Activated CD4-positive, CD25-positive, alpha-beta regulatory T cell treated with anti-CD3 and anti-CD28 coated beads, Interleukin-2, amount 50 U/mL, for 72 hours (primary cell): ENCODE measurements at regions not wholly inside any gene's neighbourhood (a gene's known extent, or its start where the extent isn't known, plus 50 kb on each side); places are given as distances from the start of the nearest gene placed in this dataset.

Experiments
- DNase-seq: peaks from one replicate; pipeline ENCODE4 v3.0.0; 2021

DNA sequence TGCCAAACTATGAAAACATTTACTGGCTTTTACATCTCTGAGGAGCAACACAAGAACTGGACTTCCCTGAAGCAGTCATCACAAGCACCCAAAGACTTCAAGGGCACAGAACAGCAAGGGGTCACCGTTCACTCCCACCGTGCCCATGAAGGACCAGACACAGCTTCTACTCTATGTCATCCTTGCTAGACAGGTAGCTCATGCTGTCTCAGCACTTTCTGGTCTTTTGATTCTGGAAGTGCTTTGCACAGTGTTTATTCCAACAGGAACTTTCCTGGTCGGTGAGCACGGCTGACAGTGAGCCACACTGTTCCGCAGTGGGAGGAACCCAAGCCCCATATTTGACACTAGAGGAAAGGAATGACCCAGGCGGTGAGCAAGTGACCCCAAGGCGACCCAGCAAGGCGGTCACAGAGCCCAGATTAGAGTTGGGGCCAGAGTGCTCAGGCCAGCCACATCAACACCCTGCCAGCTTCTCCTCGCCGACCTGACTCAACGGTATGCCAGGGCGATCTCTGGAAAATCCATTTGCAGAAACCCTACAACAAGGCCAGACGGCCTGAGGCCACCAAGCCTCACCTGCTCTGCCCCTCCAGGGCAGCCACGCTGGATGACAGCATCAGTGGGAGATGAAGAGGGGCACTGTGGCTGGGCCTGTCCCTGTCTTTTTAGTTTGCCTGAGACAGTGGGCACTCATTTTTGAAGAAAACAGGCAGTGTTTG is 318.6 kb downstream of the TCERG1L start:
- DNase-seq = no peak

DNA sequence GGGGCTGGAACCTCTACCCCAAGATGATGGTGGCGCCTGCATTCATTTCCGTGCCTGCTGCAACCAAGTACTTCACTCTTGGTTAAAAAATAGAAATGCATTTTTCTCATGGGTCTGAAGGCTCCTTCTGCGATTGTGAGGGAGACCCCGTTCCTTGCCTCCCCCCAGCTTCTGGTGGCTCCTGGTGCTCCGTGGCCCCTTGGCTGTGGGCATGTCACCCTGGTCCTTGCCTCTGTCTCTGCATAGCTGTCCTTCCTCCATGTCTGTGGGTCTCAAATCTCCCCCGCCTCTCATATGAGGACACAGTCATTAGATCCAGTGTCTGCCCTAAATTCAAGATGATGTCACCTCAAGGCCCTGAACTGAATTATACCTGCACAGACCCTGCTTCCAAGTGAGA is 317.9 kb downstream of the TCERG1L start:
- DNase-seq = no peak

DNA sequence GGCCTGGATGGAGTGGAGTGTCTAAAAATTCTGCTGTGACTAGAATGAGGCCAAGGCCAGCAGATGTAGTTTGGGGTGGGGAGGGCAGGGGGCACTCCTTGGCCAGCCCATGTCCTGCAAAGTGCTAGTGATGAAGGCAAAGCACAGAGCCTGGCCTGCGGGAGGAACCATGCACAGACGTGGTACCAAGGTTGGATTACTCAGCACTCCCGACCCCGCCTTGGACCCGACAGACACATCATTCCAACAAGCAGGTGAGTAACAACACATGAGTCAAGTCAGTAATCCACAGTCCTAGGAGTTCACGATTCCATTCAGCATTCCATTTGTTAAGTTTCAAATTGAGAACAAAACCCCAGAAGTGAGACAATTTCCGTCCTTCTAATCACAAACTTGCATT is 317.3 kb downstream of the TCERG1L start:
- DNase-seq = no peak

DNA sequence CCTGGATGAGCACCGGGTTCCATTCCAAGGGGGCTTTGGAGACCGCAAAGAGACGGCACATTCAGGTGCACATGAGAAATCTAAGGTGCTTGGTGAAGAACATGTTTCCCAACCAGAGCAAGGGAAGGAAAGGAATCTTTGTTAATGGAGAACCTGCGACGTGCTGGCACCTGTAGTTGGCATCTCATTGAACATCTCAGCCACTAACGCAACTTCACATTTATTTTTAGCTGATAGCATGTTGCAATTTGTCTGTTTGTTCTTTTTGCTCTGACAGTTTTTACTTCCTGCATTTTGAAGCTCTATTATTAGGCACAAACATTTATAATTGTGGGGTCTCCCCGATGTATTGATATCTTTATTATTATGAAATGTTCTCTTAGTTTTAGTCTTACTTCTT is 316.7 kb downstream of the TCERG1L start:
- no peak for DNase-seq

DNA sequence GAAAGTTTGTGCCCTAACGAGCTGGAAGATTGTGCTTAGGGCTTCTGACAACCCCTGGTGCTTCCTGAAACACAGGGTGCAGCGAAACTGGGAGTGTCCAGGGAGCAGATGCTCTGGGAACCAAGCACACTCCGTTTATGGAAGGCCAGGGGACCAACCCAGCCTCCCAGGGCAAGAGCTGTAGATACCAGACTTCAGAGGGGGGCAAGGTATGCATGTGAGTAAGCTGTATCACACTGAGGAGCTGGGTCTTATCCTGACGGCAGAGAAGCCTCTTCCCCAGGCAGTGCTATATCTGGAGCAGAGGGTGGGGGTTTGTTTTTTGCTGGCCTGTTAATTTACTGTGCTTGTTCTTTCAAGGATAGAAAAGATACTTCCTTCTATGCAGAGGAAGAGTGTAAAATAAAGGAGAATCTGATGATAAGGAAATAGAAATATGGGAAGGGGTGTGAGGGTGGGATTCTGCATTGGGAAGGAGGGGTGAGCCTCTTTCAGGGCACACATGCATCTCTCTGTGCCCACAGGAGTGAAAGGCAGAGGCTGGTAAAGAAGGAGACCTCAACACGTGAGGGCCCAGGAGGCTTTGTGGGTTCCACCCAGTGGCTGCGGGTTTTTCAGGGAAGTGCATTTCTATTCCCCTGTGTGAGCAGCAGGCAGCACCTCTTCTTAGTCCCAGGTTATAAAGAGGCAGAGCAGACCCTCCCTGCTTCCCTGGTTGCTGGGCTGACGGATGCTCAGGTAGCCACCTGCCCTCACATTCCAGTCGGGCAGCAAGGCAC is 314.1 kb downstream of the TCERG1L start:
- DNase-seq = no peak

DNA sequence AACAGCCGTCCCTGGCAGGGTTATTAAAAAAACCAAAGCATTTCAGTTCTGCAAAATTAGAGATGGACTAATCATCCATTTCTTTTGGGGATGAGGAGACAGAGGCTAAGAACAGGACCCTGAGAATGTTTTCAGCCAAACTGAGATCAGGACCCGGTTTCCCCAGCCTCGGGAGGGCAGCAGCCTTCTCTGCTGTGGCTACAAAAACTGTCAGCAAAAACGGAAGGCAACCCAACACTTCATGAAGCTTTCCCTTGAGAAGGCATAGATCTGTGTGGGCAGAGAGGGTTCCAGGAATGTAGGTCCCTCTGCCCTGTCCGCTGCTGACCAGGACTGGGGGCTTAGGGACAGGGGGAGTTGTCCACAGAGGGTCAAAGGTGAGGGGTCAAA is 313.5 kb downstream of the TCERG1L start:
- DNase-seq = no peak

DNA sequence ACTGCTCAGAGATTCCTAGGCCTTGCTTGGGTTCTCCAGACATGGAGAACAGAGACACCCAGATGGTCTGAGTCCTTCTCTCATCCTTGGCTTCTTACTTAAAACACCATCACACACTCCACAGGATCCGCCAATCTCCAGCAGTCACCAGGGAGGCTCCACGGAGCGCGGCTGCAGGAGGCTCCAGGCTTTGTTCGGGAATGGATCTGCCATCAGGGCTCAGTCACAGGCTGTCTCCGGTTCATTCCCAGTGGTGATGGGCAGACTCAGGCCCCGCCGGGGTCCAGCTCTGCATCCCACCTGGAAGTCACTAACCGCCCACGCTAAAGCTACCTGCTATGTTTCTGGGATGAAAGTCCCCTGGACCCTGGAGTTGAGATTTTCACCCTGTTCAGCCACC is 312.9 kb downstream of the TCERG1L start:
- DNase-seq = no peak

DNA sequence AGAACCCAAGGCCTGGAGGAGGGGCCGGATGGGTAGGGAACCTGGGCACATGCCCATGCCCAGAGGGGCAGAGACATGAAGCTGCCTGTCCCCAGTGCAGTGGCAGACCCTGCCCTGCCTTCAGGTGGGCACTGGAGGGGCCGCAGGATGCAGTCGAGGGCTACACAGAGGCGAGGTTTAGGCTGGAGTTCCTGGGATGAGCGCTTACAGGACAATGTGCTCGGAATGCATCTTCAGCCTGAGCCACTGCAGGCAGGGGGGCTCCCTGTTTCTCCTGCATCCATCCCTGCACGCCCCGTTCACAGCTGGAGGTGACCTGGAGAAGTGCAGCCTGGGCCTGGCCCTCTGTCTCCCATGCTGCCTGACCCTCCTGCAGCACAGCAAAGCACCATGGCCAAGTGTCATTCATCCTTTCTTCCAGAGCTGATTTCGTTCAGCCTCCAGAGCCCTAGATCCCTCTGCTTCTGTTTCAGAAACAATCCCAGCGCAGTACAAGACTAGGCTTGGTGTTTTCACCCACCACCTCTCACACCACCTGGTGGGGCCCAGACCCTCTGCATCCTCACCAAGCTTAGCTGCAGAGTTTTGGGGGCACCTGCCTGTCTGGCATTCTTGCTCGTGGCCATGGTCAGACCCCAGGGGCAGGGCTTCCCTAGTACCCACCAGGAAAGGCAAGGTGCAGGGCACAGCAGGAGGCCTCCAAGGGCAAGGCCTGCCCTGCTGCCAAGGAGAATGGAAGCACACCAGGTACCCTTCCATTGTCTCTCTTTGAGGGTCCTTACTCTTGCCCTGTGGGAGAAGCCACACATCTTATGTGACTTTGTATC is 311.9 kb downstream of the TCERG1L start:
- no peak for DNase-seq

DNA sequence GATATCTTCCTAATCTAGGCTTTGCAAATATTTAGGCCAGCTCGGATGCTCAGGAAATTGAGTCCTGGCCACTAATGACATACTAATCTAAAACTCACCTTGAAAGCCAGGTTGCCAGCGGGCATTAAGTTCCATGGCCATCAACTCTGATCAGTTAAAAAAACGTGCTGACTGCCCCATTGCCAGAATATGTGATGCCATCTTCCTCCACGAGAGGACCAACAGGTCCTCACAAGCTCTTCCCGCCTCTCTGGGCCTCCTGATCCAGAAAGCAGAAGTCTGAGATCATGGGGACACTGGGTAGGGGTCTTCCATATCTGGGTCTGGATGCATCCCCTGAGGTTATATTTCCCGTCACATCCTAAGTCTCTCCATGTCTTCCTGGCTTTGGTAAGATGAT is 311.3 kb downstream of the TCERG1L start:
- no peak for DNase-seq

DNA sequence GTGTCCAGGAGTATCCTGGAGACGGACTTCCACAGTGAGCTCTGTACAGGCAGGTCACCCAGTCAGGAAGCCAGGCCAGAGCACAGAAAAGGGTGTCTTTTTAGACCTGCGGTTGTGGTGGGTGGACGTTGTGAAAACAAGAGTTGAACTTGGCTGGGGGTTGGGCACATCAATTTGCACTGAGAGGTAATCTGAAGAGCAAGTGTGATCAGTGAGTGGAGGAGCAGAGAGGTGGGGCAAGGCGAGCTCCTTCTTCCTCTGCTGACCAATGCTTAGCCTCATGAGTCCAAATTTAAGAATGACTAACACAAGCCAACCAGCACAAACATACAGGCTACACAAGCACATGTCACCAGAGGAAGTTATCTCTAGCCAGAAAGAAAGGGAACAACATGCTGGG is 310.8 kb downstream of the TCERG1L start:
- DNase-seq = no peak

DNA sequence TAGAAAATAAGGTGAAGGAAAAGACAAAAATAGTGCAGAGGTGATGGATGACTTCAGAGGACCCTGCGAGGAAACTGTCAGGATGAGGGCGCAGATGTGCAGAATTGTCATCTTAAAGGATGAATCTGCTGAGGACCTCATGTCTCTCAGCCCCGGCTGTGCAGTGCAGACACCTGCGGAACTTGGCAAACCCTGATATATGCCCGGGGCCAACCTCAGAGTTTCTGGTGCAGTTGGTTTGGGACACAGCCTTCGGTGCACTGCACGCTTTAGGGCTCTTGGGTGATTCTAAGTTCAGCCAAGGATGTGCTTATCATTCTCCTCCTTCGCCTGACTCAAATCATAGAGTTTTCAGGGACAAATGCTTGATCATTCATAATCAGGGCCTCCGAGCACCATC is 310.1 kb downstream of the TCERG1L start:
- no peak for DNase-seq

DNA sequence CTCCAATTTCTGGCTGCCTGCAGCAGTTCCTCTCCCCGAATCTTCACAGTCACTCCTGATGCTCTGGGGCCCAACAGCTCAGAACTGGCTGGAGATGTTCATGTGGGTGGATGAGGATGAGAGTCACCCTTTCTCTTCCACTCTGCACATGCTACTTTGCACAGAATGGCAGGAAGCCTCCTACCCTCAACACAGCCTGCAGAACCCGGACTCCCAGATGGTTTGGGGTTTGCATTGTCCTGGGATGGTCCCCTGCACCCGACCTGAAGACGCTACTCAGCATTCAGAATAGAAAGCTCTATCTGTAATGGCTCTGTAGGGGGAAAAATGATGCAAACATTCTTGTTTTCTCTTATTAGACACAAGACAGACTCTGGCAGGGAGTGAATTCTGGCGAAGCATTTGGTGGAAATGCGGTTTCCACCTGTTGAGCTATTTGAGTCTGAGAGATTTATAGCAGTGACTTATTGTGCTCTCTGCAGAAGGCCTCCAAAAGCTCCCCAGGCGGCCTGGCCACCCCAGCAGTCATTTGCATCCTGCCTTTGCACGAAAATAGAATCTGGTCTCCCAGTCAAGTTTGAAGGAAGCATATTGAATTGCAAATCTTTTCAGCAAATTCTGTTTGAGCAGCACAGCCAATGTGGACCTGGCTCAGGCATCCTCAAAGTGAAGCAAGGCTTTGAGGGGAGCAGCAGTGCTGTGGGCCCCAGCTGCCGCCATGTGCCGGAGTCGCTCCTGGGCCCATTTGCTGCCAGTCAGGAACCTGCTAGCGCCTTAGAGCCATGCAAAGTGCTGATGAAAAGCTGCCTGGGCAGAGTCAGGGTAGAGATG is 309.3 kb downstream of the TCERG1L start:
- no peak for DNase-seq

DNA sequence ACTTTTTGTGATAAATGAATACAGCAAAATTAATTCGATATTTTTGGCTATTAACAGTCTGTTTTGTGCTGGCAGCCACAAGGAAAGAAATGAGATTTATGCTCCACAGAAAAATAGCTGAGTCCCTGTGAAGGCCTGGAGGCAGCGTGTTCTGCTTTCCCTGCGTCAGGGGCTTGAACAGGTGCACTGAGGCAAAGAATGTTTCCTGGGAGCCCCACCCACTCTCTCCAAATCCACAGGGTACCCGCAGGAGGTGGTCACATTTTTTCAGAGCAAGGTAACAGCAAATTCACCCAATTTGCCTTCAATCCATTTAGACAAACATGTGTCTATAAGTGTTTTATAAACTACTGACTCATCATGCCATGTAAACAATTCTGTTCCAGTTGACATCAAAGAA is 308.1 kb downstream of the TCERG1L start:
- DNase-seq = no peak

DNA sequence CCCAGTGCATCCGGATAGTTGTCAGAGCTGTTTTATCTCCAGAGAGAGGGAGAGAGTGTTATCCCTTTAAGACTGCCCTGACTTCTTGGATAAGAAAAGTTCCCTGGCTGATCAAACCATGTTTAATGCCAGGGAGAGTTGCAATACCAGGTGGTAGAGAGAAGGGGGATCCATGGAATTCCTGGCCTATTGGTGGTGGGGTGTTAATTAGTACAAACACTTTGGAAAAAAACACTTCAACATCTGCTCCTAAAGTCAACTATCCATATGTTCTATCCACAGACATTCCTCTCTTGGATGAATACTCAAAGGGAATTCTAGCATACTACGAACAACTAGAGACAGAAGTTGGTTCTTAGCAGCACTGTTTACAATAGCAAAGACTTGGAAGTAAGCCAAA is 307.2 kb downstream of the TCERG1L start:
- no peak for DNase-seq

DNA sequence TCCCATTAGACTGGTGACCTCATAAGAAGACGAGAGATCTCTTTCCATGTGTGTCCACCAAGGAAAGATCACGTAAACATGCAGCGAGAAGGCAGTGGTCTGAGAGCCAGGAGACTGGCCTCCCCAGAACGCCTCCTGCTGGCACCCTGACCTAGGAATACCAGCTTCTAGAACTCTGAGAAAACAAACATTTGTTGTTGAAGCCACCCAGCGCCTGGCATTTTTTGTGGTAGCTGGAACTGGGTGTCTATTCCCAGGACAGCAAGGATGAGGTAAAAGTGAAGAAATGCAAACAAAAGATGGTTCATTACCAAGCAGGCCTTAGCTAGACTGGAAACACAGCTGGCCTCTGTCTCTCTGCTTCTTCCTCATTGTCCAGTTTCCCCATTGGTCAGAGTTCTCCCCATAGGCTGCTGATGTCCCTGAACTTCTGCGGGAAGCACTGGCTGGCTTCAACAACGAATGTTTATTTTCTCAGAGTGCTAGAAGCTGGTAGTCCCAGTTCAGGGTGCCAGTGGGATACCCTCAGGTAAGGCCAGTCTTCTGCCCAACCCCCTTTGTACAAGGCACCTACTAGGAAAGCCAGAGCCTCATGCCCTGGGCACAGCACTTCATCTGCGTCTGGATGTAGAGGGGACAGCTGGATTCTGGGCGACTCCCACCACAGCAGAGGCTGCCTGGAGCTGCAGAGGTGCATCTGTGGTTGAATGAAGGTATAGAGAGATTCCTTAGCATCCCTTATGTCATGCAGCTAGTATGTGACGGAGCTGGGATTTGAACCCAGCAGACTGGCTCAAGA is 304.9 kb downstream of the TCERG1L start:
- no peak for DNase-seq

DNA sequence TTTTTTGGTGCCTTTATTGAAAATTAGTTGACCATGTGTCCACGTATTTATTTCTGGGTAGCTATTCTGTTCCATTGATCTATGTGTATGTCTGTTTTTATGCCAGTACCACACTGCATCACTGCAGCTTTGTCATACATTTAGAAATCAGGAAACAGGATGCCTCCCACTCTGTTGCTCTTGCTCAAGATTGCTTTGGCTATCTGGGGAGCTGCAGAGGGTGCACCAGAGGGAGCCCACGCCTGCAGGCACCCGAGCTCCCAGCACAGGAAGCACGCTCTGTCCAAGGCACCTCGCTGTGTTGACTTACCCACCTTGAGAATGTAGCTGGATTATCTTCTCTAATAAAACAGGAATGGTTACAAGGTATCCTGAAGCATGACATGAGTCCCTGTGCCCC is 301.7 kb downstream of the TCERG1L start:
- no peak for DNase-seq

DNA sequence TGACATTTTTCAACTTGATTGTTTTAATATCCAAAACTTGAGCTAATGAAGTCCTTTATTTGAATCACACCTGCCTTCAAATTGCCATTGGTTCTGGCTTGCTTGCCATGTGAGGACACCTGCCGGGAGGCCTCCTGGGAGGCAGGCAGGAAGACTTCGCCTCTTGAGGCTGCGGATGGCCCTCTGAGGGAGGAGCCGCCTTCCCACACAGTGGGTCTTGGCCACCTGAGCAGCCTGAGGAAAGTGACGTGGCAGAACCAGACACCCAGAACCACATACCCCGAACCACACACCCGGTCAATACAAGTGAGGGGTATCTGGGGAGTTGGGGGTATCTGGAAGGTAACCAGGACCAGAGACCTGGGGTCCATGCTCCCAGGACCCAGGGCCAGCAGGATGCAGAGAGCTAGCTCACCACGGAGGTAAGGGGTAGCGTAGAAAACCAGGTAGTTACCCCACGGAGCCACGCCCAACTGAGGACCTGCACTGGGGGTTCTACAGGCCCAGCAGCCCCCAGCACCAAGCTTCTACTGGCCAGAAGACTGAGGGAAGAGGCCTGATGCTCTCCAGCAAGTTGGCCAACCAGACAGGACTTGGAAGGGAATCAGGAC is 300.5 kb downstream of the TCERG1L start:
- no peak for DNase-seq

DNA sequence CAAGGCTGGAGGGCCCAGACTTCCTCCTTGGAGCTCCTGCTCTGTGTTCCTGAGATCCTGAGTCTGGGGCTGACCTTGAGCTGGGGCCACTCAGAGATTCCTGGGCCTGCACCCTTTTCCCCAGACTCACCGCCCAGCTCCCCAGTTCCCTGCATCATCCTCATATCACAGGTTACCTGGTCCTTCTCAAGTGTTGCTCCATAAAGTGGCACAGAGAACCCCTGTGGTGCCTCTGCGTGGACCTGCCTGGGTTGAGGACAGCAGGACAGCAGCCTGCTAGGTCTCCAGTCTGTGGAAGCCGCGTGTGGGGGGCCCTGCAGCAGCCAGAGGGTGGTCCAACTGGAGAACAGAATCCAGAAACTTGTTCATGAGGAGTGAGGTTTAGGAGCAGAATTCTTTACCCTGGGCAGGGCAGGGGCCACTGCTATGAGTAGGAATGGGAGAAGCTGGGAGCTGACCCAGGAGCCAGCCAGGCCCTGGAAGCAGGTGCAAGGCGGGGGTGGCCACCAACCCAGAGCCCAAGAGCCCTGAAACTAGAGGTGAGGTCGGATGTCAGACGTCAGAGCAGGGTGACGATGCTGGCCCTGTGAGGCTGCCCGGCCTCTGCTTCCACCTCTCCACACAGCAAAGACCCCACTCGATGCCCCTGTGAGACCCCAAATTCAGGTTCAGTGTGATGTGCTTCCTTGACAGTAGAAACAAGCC is 299.4 kb downstream of the TCERG1L start:
- DNase-seq = no peak

DNA sequence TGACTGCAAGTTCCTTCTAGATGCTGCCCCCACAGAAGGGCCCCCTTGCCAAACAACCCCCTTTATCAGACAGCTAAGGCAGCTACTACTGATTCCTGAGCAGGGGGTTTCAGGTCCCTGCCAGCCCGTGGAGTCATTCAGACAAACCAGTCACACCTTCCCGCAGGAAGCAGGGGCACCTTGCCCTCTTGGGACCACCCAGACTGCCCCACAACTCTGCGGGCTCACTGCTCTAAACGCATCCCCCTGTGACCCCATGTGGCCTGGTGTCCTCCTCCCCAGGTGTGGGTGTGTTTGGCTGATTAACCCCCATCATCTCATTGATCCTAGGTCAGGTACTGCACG is 298.9 kb downstream of the TCERG1L start:
- DNase-seq = no peak

DNA sequence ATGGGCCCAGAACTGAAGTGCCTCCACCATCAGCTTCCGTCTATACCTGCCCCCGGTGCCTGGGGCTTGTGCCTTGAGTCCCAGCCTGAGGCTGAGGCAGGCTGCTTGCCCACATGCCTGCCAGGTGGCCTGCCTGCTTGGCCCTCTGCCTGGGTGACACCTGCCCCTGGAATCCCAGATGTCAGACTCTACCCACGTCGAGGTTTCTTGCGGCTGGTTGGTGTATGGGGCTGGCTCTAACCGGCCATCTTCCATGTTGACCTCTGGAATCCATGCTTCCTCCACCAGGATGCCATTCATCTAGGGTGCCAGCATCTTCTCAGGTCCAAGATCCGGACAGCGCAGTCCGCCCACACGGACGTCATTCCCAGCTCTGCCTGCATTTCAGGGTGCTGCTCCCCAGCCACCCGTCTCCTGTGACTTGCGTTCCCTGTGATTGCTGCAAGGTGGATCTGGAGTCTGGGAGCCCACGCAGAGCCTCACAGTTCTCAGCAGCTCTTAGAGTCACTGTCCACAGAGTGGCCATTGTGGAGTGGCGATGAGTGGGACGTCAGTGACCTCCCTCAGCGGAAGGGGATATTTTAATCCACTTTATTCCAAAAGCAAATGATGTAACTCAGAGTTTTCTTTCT is 298.1 kb downstream of the TCERG1L start:
- DNase-seq = no peak

DNA sequence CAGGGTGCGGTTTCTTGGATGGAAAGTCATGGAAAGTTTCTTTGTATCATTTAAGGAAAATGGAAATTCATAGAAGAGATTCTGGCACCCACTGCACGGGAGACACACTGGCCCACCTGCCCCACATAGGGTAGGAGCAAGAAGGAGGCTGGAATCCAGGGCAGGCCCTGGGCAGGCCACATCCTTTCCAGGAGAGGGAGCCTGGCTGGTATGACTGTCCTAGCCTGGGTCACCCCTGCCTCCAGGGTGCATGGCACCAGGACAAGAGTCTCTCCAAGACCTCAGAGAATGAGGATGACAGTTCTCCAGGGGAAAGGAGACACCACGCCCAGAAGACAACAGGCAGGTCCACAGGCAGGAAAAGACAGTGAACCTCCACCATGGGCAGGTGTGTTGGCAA is 297.2 kb downstream of the TCERG1L start:
- no peak for DNase-seq
